HG03432 (cell line): ENCODE measurements at regions not wholly inside any gene's neighbourhood (a gene's known extent, or its start where the extent isn't known, plus 50 kb on each side); places are given as distances from the start of the nearest gene placed in this dataset.

ENCODE experiments used
- ATAC-seq: cut with Tn5 transposase; IDR thresholded peaks from one replicate; pipeline ENCODE4 v1.9.1; 2021; ENCODE audit warnings: mild to moderate bottlenecking, moderate library complexity; ENCODE audit not compliant: unreplicated experiment

- no peak for ATAC-seq
Measured at GRCh38 chr18:54716586-54716985, 111.7 kb upstream of the RAB27B start.

GRCh38 chr18:54717673-54718407 lies 110.4 kb upstream of the RAB27B start:
- ATAC-seq: peak; percentile 87

- peak; percentile 29 for ATAC-seq
Measured at GRCh38 chr18:54718408-54718773, 109.9 kb upstream of the RAB27B start.

GRCh38 chr18:54720620-54721019 lies 107.7 kb upstream of the RAB27B start:
- ATAC-seq: no peak

- no peak for ATAC-seq
Measured at GRCh38 chr18:54726143-54726542, 102.1 kb upstream of the RAB27B start.

- no peak for ATAC-seq
Measured at GRCh38 chr18:54734059-54734458, 94.2 kb upstream of the RAB27B start.

GRCh38 chr18:54736981-54737380 lies 91.3 kb upstream of the RAB27B start:
- ATAC-seq: no peak

GRCh38 chr18:54737986-54738385 lies 90.3 kb upstream of the RAB27B start:
- ATAC-seq: no peak

- no peak for ATAC-seq
Measured at GRCh38 chr18:54739476-54739875, 88.8 kb upstream of the RAB27B start.

- no peak for ATAC-seq
Measured at GRCh38 chr18:54740136-54740846, 88.0 kb upstream of the RAB27B start.

GRCh38 chr18:54742120-54742519 lies 86.2 kb upstream of the RAB27B start:
- no peak for ATAC-seq

GRCh38 chr18:54742659-54743604 lies 85.3 kb upstream of the RAB27B start:
- no peak for ATAC-seq

GRCh38 chr18:54743605-54743995 lies 84.7 kb upstream of the RAB27B start:
- no peak for ATAC-seq

GRCh38 chr18:54749291-54749690 lies 79.0 kb upstream of the RAB27B start:
- ATAC-seq: no peak

- no peak for ATAC-seq
Measured at GRCh38 chr18:54750350-54750749, 77.9 kb upstream of the RAB27B start.

- ATAC-seq: no peak
Measured at GRCh38 chr18:54752185-54752584, 76.1 kb upstream of the RAB27B start.

GRCh38 chr18:54755456-54755855 lies 72.8 kb upstream of the RAB27B start:
- no peak for ATAC-seq

GRCh38 chr18:54762386-54762785 lies 65.9 kb upstream of the RAB27B start:
- no peak for ATAC-seq

GRCh38 chr18:54764786-54765185 lies 63.5 kb upstream of the RAB27B start:
- no peak for ATAC-seq

GRCh38 chr18:54765636-54766375 lies 62.5 kb upstream of the RAB27B start:
- ATAC-seq: no peak

GRCh38 chr18:54766634-54767033 lies 61.6 kb upstream of the RAB27B start:
- no peak for ATAC-seq
